ENCODE measurements at regions not wholly inside any gene's neighbourhood (a gene's known extent, or its start where the extent isn't known, plus 50 kb on each side); places are given as distances from the start of the nearest gene placed in this dataset.

DNA sequence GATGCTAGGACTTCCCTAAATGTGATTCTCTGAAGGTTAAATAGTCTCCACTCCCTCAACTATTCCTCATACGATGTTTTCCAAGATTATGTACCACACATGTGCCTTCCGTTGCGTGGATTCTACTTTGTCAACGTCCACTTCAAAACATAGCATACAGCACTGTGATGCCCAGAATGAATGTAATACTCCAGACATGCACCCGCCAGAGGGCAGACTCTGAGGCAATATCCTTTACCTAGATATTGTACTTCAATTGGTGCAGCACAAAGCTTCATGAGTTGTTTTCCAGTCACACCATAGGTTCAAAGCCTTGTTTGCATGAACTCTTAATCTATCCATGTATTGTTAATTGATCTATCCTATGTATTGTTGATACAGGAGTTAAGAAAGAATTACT lies 201.0 kb upstream of the NABP1 start:
- intact Hi-C loops (cut with DNase I): no loop called here
- Histone ChIP-seq H3K9me3 (no peaks in the 10 kb centered on the region), H3K27me3 (no peaks in the 10 kb centered on the region), H3K4me3 (no peak overlapping the region), H3K27ac (peak overlapping the region in 3 of 4 donors; percentile 4 to 68 (median 30)), H3K4me1 (peaks cover 12 to 34% (median 28%) of the 10 kb centered on the region in 3 donors), H3K36me3 (no peaks in the 10 kb centered on the region)
- ATAC-seq (no peak), DNase-seq (no peak), FAIRE-seq (no peak)
- TF ChIP-seq, protein P1, sequence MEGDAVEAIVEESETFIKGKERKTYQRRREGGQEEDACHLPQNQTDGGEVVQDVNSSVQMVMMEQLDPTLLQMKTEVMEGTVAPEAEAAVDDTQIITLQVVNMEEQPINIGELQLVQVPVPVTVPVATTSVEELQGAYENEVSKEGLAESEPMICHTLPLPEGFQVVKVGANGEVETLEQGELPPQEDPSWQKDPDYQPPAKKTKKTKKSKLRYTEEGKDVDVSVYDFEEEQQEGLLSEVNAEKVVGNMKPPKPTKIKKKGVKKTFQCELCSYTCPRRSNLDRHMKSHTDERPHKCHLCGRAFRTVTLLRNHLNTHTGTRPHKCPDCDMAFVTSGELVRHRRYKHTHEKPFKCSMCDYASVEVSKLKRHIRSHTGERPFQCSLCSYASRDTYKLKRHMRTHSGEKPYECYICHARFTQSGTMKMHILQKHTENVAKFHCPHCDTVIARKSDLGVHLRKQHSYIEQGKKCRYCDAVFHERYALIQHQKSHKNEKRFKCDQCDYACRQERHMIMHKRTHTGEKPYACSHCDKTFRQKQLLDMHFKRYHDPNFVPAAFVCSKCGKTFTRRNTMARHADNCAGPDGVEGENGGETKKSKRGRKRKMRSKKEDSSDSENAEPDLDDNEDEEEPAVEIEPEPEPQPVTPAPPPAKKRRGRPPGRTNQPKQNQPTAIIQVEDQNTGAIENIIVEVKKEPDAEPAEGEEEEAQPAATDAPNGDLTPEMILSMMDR (IDR thresholded peaks at IDR 0.05): no peak
- 92 to 96% methylated on average over 5 of the region's 5 CpGs for WGBS, 2 donors

- intact Hi-C loops (cut with DNase I): no loop called here
- FAIRE-seq (no peak), DNase-seq (peak in 5 of 6 donors; percentile 57 to 86 (median 67)), ATAC-seq (peak; percentile 87 to 97 (median 94))
- TF ChIP-seq, protein P1 (IDR thresholded peaks at IDR 0.05): no peak
- Histone ChIP-seq H3K9me3 (no peaks in the 10 kb centered on the region), H3K4me3 (no peak overlapping the region), H3K27me3 (no peaks in the 10 kb centered on the region), H3K36me3 (no peaks in the 10 kb centered on the region), H3K27ac (peak overlapping the region in 3 of 4 donors; percentile 16 to 80 (median 76)), H3K4me1 (peaks cover 12 to 34% (median 28%) of the 10 kb centered on the region in 3 donors)
- WGBS, 2 donors: 45 to 51% methylated on average over 10 of the region's 10 CpGs
These were observed 198.9 kb upstream of the NABP1 start for GRCh38 chr2:191478799-191479679.

GRCh38 chr2:191479680-191480023 lies 198.3 kb upstream of the NABP1 start:
- TF ChIP-seq, protein P1 (IDR thresholded peaks at IDR 0.05): no peak

GRCh38 chr2:191481305-191482070 lies 196.4 kb upstream of the NABP1 start:
- no peak for DNase-seq
- WGBS, 2 donors: 85 to 90% methylated on average over 3 of the region's 3 CpGs
- Histone ChIP-seq H3K27ac (no peak overlapping the region), H3K4me1 (peaks cover 12 to 30% (median 23%) of the 10 kb centered on the region in 3 donors), H3K4me3 (no peak overlapping the region), H3K36me3 (no peaks in the 10 kb centered on the region), H3K27me3 (no peaks in the 10 kb centered on the region), H3K9me3 (no peaks in the 10 kb centered on the region)
- ATAC-seq: no peak
- no peak for FAIRE-seq
- TF ChIP-seq, protein P1 (IDR thresholded peaks at IDR 0.05): no peak
- intact Hi-C loops (cut with DNase I): loop anchor here in 1 of 3 donors (10.0 kb wide), 1 partner anchor 67 kb away; no protein-coding TSS in a partner anchor

More at GRCh38 chr2:191479680-191480023, 198.3 kb upstream of the NABP1 start:
- H3K27me3 ChIP-seq: no peaks in the 10 kb centered on the region
- H3K4me3 ChIP-seq: no peak overlapping the region
- intact Hi-C loops (cut with DNase I): loop anchor here in 1 of 3 donors (10.0 kb wide), 1 partner anchor 65 kb away; no protein-coding TSS in a partner anchor
- no peaks in the 10 kb centered on the region for H3K9me3 ChIP-seq
- DNase-seq: no peak
- 21% methylated on average over 5 of the region's 5 CpGs for WGBS, 2 donors
- peaks cover 12 to 34% (median 28%) of the 10 kb centered on the region in 3 donors for H3K4me1 ChIP-seq
- no peaks in the 10 kb centered on the region for H3K36me3 ChIP-seq
- no peak for ATAC-seq
- peak overlapping the region in 3 of 4 donors; percentile 16 to 80 (median 76) for H3K27ac ChIP-seq
- FAIRE-seq: no peak
